ENCODE measurements at regions not wholly inside any gene's neighbourhood (a gene's known extent, or its start where the extent isn't known, plus 50 kb on each side); places are given as distances from the start of the nearest gene placed in this dataset.
A peak's percentile ranks its signal among the peaks of the same experiment; 100 is the strongest.

DNA sequence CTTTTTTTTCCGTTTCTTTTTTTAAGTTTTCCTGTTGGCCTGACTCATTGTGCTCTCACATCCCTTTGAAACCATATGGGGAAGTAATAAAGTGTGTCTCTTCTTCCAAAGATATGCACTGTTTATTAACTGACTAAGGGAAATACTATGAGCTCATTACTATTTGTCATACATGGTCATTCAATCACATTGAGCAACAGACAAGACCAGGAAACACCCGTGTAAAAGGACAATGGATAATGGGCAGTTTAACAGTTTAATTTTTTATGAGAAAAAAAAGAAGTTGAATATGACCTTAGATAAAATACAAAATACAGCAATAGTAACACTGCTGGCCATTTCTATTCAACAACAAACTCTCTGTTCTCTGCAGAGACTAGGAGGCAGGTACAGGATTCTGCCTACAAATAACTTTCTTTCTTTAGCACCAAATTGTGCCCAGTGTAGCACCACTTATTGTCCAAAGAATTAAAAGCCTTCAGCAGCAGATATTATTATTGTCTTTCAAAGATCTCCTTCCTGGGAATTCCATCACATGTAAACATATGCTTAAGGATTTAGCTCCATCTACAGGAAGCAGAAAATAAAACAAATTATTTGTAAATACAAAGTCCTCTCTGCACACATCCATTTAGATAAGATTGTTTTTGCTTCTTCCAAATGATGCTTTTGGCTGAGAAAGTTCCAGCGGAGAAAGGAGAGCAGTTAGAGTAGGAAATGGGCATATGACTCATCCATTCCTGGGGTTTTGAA lies 55.0 kb upstream of the AKR1E2 start:
- no peak overlapping the region for H3K4me3 ChIP-seq (ENCODE audit: low read depth, low read length)
- intact Hi-C loops (cut with micrococcal nuclease; ENCODE audit: unreplicated experiment), result loop anchor here (1.0 kb wide), 1 partner anchor 1574 kb away; no protein-coding TSS in a partner anchor
- Mint-ChIP-seq H3K4me3 (ENCODE audit: unreplicated experiment) (no peak overlapping the region), H3K9me3 (ENCODE audit: unreplicated experiment) (no peaks in the 10 kb centered on the region), H3K4me1 (ENCODE audit: low read depth, unreplicated experiment) (no peaks in the 10 kb centered on the region), H3K36me3 (ENCODE audit: insufficient read depth, unreplicated experiment) (no peaks in the 10 kb centered on the region), H3K27ac (ENCODE audit: unreplicated experiment) (no peak overlapping the region), H3K27me3 (ENCODE audit: insufficient read depth, unreplicated experiment) (peaks cover 9% of the 10 kb centered on the region)
- no TSS peak for BruUV-seq (replicated peaks)
- CTCF ChIA-PET, result interaction anchor here (0.6 to 2.0 kb wide), 4 partner anchors 43 to 1574 kb away, joined by 3 to 12 read pairs (median 3); no protein-coding TSS in a partner anchor
- TF ChIP-seq CTCF (IDR thresholded peaks at IDR 0.05; ENCODE audit: insufficient read depth in 1 of 2, low read depth in 1 of 2, low read length in 1 of 2, severe bottlenecking in 1 of 2, unreplicated experiment in 1 of 2), result peak in 1 of 2 experiments; percentile 5
- no peaks in the 10 kb centered on the region for H3K36me3 ChIP-seq (ENCODE audit: control insufficient read depth, insufficient read depth, low read length)
- POLR2A ChIA-PET, result no interaction called here
- H3K4me1 ChIP-seq, result no peaks in the 10 kb centered on the region
- H3K9me3 ChIP-seq, result no peaks in the 10 kb centered on the region
- DNase-seq, result no peak
- H3K27me3 ChIP-seq (replicated peaks; ENCODE audit: control insufficient read depth, insufficient read depth, low read length), result no peaks in the 10 kb centered on the region

DNA sequence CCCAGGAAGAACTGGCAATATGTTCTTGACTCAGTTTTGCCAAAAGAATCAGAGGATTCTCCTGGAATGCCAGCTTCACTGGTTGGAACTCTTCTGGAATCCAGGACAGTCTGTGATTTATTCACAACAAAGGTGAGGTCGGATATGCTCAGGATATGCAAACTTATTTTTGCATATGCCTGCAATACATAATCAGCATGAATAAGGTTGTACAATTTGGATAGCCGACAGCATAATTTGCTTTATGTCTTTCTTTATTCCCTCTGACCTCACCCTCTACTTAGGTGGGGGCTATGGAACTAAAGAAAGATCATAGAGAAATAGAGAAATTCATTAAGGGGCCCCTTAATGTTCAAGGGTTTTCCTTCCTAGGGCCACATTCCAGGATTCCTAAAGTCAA lies 57.6 kb upstream of the AKR1E2 start:
- no peak overlapping the region for H3K4me3 Mint-ChIP-seq (ENCODE audit: unreplicated experiment)
- Histone ChIP-seq H3K4me3 (ENCODE audit: low read depth, low read length) (no peak overlapping the region), H3K27me3 (replicated peaks; ENCODE audit: control insufficient read depth, insufficient read depth, low read length) (no peaks in the 10 kb centered on the region), H3K4me1 (no peaks in the 10 kb centered on the region), H3K36me3 (ENCODE audit: control insufficient read depth, insufficient read depth, low read length) (no peaks in the 10 kb centered on the region), H3K9me3 (no peaks in the 10 kb centered on the region)
- DNase-seq, result no peak
- H3K9me3 Mint-ChIP-seq (ENCODE audit: unreplicated experiment), result no peaks in the 10 kb centered on the region
- no peak overlapping the region for H3K27ac Mint-ChIP-seq (ENCODE audit: unreplicated experiment)
- no peak for TF ChIP-seq CTCF (IDR thresholded peaks at IDR 0.05; ENCODE audit: insufficient read depth in 1 of 2, low read depth in 1 of 2, low read length in 1 of 2, severe bottlenecking in 1 of 2, unreplicated experiment in 1 of 2)
- H3K36me3 Mint-ChIP-seq (ENCODE audit: insufficient read depth, unreplicated experiment), result no peaks in the 10 kb centered on the region
- ChIA-PET POLR2A (no interaction called here), CTCF (no interaction called here)
- intact Hi-C loops (cut with micrococcal nuclease; ENCODE audit: unreplicated experiment), result loop anchor here (5.0 kb wide), 3 partner anchors 91 to 376 kb away; no protein-coding TSS in a partner anchor
- no TSS peak for BruUV-seq (replicated peaks)
- H3K4me1 Mint-ChIP-seq (ENCODE audit: low read depth, unreplicated experiment), result no peaks in the 10 kb centered on the region
- H3K27me3 Mint-ChIP-seq (ENCODE audit: insufficient read depth, unreplicated experiment), result peaks cover 3% of the 10 kb centered on the region

- no TSS peak for BruUV-seq (replicated peaks)
- Mint-ChIP-seq H3K4me3 (ENCODE audit: unreplicated experiment) (no peak overlapping the region), H3K4me1 (ENCODE audit: low read depth, unreplicated experiment) (no peaks in the 10 kb centered on the region), H3K27ac (ENCODE audit: unreplicated experiment) (no peak overlapping the region), H3K27me3 (ENCODE audit: insufficient read depth, unreplicated experiment) (peaks cover 8% of the 10 kb centered on the region), H3K9me3 (ENCODE audit: unreplicated experiment) (no peaks in the 10 kb centered on the region), H3K36me3 (ENCODE audit: insufficient read depth, unreplicated experiment) (no peaks in the 10 kb centered on the region)
- intact Hi-C loops (cut with micrococcal nuclease; ENCODE audit: unreplicated experiment), result loop anchor here (1.0 to 5.0 kb wide), 5 partner anchors 90 to 1570 kb away; no protein-coding TSS in a partner anchor
- DNase-seq, result peak in 1 of 2 experiments; percentile 18
- no peak overlapping the region for H3K4me3 ChIP-seq (ENCODE audit: low read depth, low read length)
- H3K27me3 ChIP-seq (replicated peaks; ENCODE audit: control insufficient read depth, insufficient read depth, low read length), result no peaks in the 10 kb centered on the region
- no peaks in the 10 kb centered on the region for H3K4me1 ChIP-seq
- TF ChIP-seq CTCF (IDR thresholded peaks at IDR 0.05; ENCODE audit: insufficient read depth in 1 of 2, low read depth in 1 of 2, low read length in 1 of 2, severe bottlenecking in 1 of 2, unreplicated experiment in 1 of 2), result peak; percentile 69 to 74
- ChIA-PET CTCF (interaction anchor here (0.6 to 1.4 kb wide), 2 partner anchors 209 to 1569 kb away, joined by 3 to 5 read pairs; no protein-coding TSS in a partner anchor), POLR2A (no interaction called here)
- no peaks in the 10 kb centered on the region for H3K9me3 ChIP-seq
- H3K36me3 ChIP-seq (ENCODE audit: control insufficient read depth, insufficient read depth, low read length), result no peaks in the 10 kb centered on the region
Measured at GRCh38 chr10:4767033-4767814, 58.8 kb upstream of the AKR1E2 start.
